BLaER1 (cell line): ENCODE measurements at regions not wholly inside any gene's neighbourhood (a gene's known extent, or its start where the extent isn't known, plus 50 kb on each side); places are given as distances from the start of the nearest gene placed in this dataset.
"Not testable (repeated sequence)": the region's sequence is repeated elsewhere in the genome, so short reads cannot be mapped to it uniquely, and the experiment has no call there.

Experiments used
- H3K27ac ChIP-seq: shearing (Covaris generic); formaldehyde crosslinking; 2 replicates; pipeline ENCODE4 v1.8.1; 2022
- H3K27me3 ChIP-seq: shearing (Covaris generic); formaldehyde crosslinking; 2 replicates; pipeline ENCODE4 v1.8.1; 2022
- H3K36me3 ChIP-seq: shearing (Covaris generic); formaldehyde crosslinking; 2 replicates; pipeline ENCODE4 v1.8.1; 2022
- H3K4me1 ChIP-seq: shearing (Covaris generic); formaldehyde crosslinking; 2 replicates; pipeline ENCODE4 v1.8.1; 2022
- H3K4me2 ChIP-seq: shearing (Covaris generic); formaldehyde crosslinking; 2 replicates; pipeline ENCODE4 v1.8.1; 2022
- H3K4me3 ChIP-seq: shearing (Covaris generic); formaldehyde crosslinking; 2 replicates; pipeline ENCODE4 v1.8.1; 2022
- H3K9ac ChIP-seq: shearing (Covaris generic); formaldehyde crosslinking; 2 replicates; pipeline ENCODE4 v1.8.1; 2022
- H3K9me3 ChIP-seq: shearing (Covaris generic); formaldehyde crosslinking; 2 replicates; pipeline ENCODE4 v1.8.1; 2022
- H4K20me1 ChIP-seq: shearing (Covaris generic); formaldehyde crosslinking; 2 replicates; pipeline ENCODE4 v1.8.1; 2022
- Cebpa-rat ChIP-seq: shearing (Covaris generic); IDR thresholded peaks from 2 replicates; pipeline ENCODE4 v1.8.1; 2022

- Histone ChIP-seq H3K9ac (no peak overlapping the region), H3K4me3 (no peak overlapping the region), H3K4me2 (0 out of 2 replicates have a peak overlapping the region, but pooled peaks have one; percentile 12), H3K27me3 (no peaks in the 10 kb centered on the region), H3K36me3 (no peaks in the 10 kb centered on the region), H3K9me3 (no peaks in the 10 kb centered on the region), H3K4me1 (peaks cover 8% of the 10 kb centered on the region), H4K20me1 (no peaks in the 10 kb centered on the region), H3K27ac (no peak overlapping the region; the same call in 1 of the 2 replicates)
- TF ChIP-seq Cebpa-rat = no peak
Observed at GRCh38 chr2:120511947-120512710, 166.2 kb downstream of the INHBB start.

GRCh38 chr2:120513776-120514357 lies 167.9 kb downstream of the INHBB start:
- H3K27me3 ChIP-seq = no peaks in the 10 kb centered on the region
- no peak overlapping the region for H3K9ac ChIP-seq
- H3K9me3 ChIP-seq = no peaks in the 10 kb centered on the region
- peaks cover 8% of the 10 kb centered on the region for H3K4me1 ChIP-seq
- no peaks in the 10 kb centered on the region for H4K20me1 ChIP-seq
- no peak for TF ChIP-seq Cebpa-rat
- no peak overlapping the region for H3K27ac ChIP-seq
- H3K36me3 ChIP-seq = no peaks in the 10 kb centered on the region
- H3K4me3 ChIP-seq = no peak overlapping the region
- H3K4me2 ChIP-seq = no peak overlapping the region

GRCh38 chr2:120514521-120514920 lies 168.6 kb downstream of the INHBB start:
- no peak overlapping the region for H3K4me3 ChIP-seq
- H3K9me3 ChIP-seq = no peaks in the 10 kb centered on the region
- H4K20me1 ChIP-seq = no peaks in the 10 kb centered on the region
- H3K4me2 ChIP-seq = no peak overlapping the region
- TF ChIP-seq Cebpa-rat = no peak
- H3K9ac ChIP-seq = no peak overlapping the region
- no peaks in the 10 kb centered on the region for H3K27me3 ChIP-seq
- H3K27ac ChIP-seq = no peak overlapping the region
- H3K4me1 ChIP-seq = peaks cover 8% of the 10 kb centered on the region
- no peaks in the 10 kb centered on the region for H3K36me3 ChIP-seq

GRCh38 chr2:120515066-120515758 lies 169.3 kb downstream of the INHBB start:
- H3K4me3 ChIP-seq, H3K36me3 ChIP-seq, H3K27me3 ChIP-seq, H3K4me1 ChIP-seq, H3K27ac ChIP-seq, H4K20me1 ChIP-seq, H3K9me3 ChIP-seq, H3K9ac ChIP-seq, H3K4me2 ChIP-seq: not testable (repeated sequence)

- no peaks in the 10 kb centered on the region for H3K27me3 ChIP-seq
- no peak overlapping the region for H3K4me2 ChIP-seq
- H3K9ac ChIP-seq = no peak overlapping the region
- H4K20me1 ChIP-seq = no peaks in the 10 kb centered on the region
- no peaks in the 10 kb centered on the region for H3K9me3 ChIP-seq
- H3K4me1 ChIP-seq = peaks cover 8% of the 10 kb centered on the region
- H3K4me3 ChIP-seq = no peak overlapping the region
- H3K36me3 ChIP-seq = no peaks in the 10 kb centered on the region
- no peak overlapping the region for H3K27ac ChIP-seq
- TF ChIP-seq Cebpa-rat = no peak
Observed at GRCh38 chr2:120515759-120516678, 170.1 kb downstream of the INHBB start.

- H3K4me2 ChIP-seq = no peak overlapping the region
- no peak overlapping the region for H3K9ac ChIP-seq
- no peaks in the 10 kb centered on the region for H4K20me1 ChIP-seq
- no peak for TF ChIP-seq Cebpa-rat
- H3K27ac ChIP-seq = no peak overlapping the region
- H3K9me3 ChIP-seq = no peaks in the 10 kb centered on the region
- peaks cover 7% of the 10 kb centered on the region for H3K4me1 ChIP-seq
- no peaks in the 10 kb centered on the region for H3K27me3 ChIP-seq
- H3K36me3 ChIP-seq = no peaks in the 10 kb centered on the region
- H3K4me3 ChIP-seq = no peak overlapping the region
Observed at GRCh38 chr2:120516679-120517314, 170.9 kb downstream of the INHBB start.

- H3K4me3 ChIP-seq = no peak overlapping the region
- no peaks in the 10 kb centered on the region for H3K36me3 ChIP-seq
- 0 out of 2 replicates have a peak overlapping the region, but pooled peaks have one; percentile 3 for H3K4me2 ChIP-seq
- H3K9me3 ChIP-seq = no peaks in the 10 kb centered on the region
- no peaks in the 10 kb centered on the region for H3K4me1 ChIP-seq
- TF ChIP-seq Cebpa-rat = no peak
- no peak overlapping the region for H3K27ac ChIP-seq
- no peaks in the 10 kb centered on the region for H3K27me3 ChIP-seq
- no peaks in the 10 kb centered on the region for H4K20me1 ChIP-seq
- H3K9ac ChIP-seq = no peak overlapping the region
Observed at GRCh38 chr2:120517751-120518469, 172.0 kb downstream of the INHBB start.

GRCh38 chr2:120518819-120519218 lies 172.9 kb downstream of the INHBB start:
- Histone ChIP-seq H3K4me1 (no peaks in the 10 kb centered on the region), H4K20me1 (no peaks in the 10 kb centered on the region), H3K4me2 (no peak overlapping the region), H3K27ac (no peak overlapping the region), H3K27me3 (no peaks in the 10 kb centered on the region), H3K9me3 (no peaks in the 10 kb centered on the region), H3K36me3 (no peaks in the 10 kb centered on the region), H3K9ac (no peak overlapping the region), H3K4me3 (no peak overlapping the region)
- no peak for TF ChIP-seq Cebpa-rat
